ENCODE measurements at regions not wholly inside any gene's neighbourhood (a gene's known extent, or its start where the extent isn't known, plus 50 kb on each side); places are given as distances from the start of the nearest gene placed in this dataset.

GRCh38 chr4:129239088-129239487, 143.1 kb downstream of the C4orf33 start:
- TF ChIP-seq CTCF (conservative IDR thresholded peaks at IDR 0.05; ENCODE audit: low read depth, low read length): no peak
- no peak for TF ChIP-seq EZH2 (IDR thresholded peaks at IDR 0.05; ENCODE audit: borderline replicate concordance, low read depth, low read length, poor library complexity, severe bottlenecking)

Data from A673 (cell line).